GM12878 (cell line): ENCODE measurements at regions not wholly inside any gene's neighbourhood (a gene's known extent, or its start where the extent isn't known, plus 50 kb on each side); places are given as distances from the start of the nearest gene placed in this dataset.

Source experiments
- ATAC-seq: fragments of 200-7000 bp; cut with Tn5 transposase; 3 replicates; pipeline ENCODE4 v1.9.1; 2020; ENCODE audit warnings: mild to moderate bottlenecking, moderate library complexity
- BruUV-seq: library from RNA; stranded (reverse); fragments of 400-500 nt; replicated peaks from 2 replicates; lab custom pipeline; 2021; lab: Mats Ljungman, UMichigan
- CTCF ChIA-PET: fragments of 300-600 bp; sonication (Branson Sonifier 250); formaldehyde crosslinking; extraction: SDS; loops from one replicate; lab custom pipeline; 2021; ENCODE audit warnings: inconsistent platforms; lab: Yijun Ruan, JAX
- POLR2A ChIA-PET: fragments of 350-600 bp; formaldehyde crosslinking; extraction: SDS; loops from one replicate; lab custom pipeline; 2021; ENCODE audit warnings: inconsistent platforms; lab: Charles Lee
- RAD21 ChIA-PET: fragments of 300-600 bp; sonication (Branson Sonifier 250); formaldehyde crosslinking; loops from one replicate; lab custom pipeline; 2023; ENCODE audit warnings: antibody characterized with exemption; ENCODE audit not compliant: unreplicated experiment; lab: Charles Lee
- SMC1A ChIA-PET: fragments of 300-600 bp; sonication (Branson Sonifier 250); formaldehyde crosslinking; loops from one replicate; lab custom pipeline; 2023; ENCODE audit not compliant: unreplicated experiment, uncharacterized antibody; lab: Charles Lee
- DNase-seq: peaks from one replicate; pipeline ENCODE4 v3.0.0-alpha.2; 2011; ENCODE audit warnings: low read depth, low spot score
- FAIRE-seq: peaks from 3 replicates; lab custom pipeline; 2011; peaks lifted over from hg19 to GRCh38; lab: Jason Lieb, UNC
- H2AFZ ChIP-seq: 2 replicates; pipeline ENCODE4 v1.6.0; 2011; ENCODE audit warnings: low read depth, low read length, control low read depth; ENCODE audit not compliant: control insufficient read depth
- H3K27ac ChIP-seq: 2 replicates; pipeline ENCODE4 v1.5.1; 2011; ENCODE audit warnings: control low read depth; ENCODE audit not compliant: control insufficient read depth, insufficient read depth
- H3K27me3 ChIP-seq, 2 experiments: replicated peaks in 1 of 2; 2 replicates each; pipeline versions ENCODE4 v1.6.0 to v1.6.1; 2011; ENCODE audit warnings: low read length in 1 of 2; ENCODE audit not compliant: control insufficient read depth in 2 of 2, insufficient read depth in 2 of 2
- H3K36me3 ChIP-seq, 2 experiments: 2 replicates each; pipeline ENCODE4 v1.5.1; 2011; ENCODE audit warnings: low read length in 1 of 2; ENCODE audit not compliant: control insufficient read depth in 2 of 2, insufficient read depth in 2 of 2
- H3K4me1 ChIP-seq: 2 replicates; pipeline ENCODE4 v1.6.1; 2011; ENCODE audit warnings: mild to moderate bottlenecking, low read length, moderate library complexity, mixed read lengths; ENCODE audit not compliant: control insufficient read depth, insufficient read depth
- H3K4me2 ChIP-seq: 2 replicates; pipeline ENCODE4 v1.6.0; 2011; ENCODE audit warnings: control low read depth; ENCODE audit not compliant: control insufficient read depth, insufficient read depth
- H3K4me3 ChIP-seq: fragments of 200-600 bp; sonication (generic); 2 replicates; pipeline ENCODE4 v1.5.1; 2016
- H3K79me2 ChIP-seq: 2 replicates; pipeline ENCODE4 v1.6.0; 2011; ENCODE audit warnings: low read length; ENCODE audit not compliant: control insufficient read depth, insufficient read depth
- H3K9ac ChIP-seq: 2 replicates; pipeline ENCODE4 v1.8.0; 2011; ENCODE audit warnings: low read length, control low read depth, mixed read lengths; ENCODE audit not compliant: control insufficient read depth, insufficient read depth
- H3K9me3 ChIP-seq: replicated peaks from 3 replicates; pipeline ENCODE4 v1.5.1; 2011; ENCODE audit warnings: mild to moderate bottlenecking, low read length; ENCODE audit not compliant: control insufficient read depth, insufficient read depth
- H4K20me1 ChIP-seq: 2 replicates; pipeline ENCODE4 v1.6.0; 2011; ENCODE audit not compliant: control insufficient read depth, insufficient read depth
- ATF3 ChIP-seq: IDR thresholded peaks from 2 replicates; pipeline ENCODE4 v1.6.1; 2011; ENCODE audit warnings: low read depth, mild to moderate bottlenecking, low read length, moderate library complexity, borderline replicate concordance; ENCODE audit errors: extremely low read depth
- BHLHE40 ChIP-seq, 2 experiments: fragments of 450-650 bp in 1 of 2; IDR thresholded peaks; 2 replicates each; pipeline ENCODE4 v1.6.1; 2011 to 2017; ENCODE audit warnings: low read depth in 2 of 2, borderline replicate concordance in 1 of 2, improper control_type of control experiment in 1 of 2, low read length in 1 of 2, mild to moderate bottlenecking in 1 of 2
- CEBPB ChIP-seq, 2 experiments: fragments of 150-350 bp in 1 of 2; IDR thresholded peaks; 2 replicates each; pipeline ENCODE4 v1.6.1; 2012 to 2014; ENCODE audit warnings: low read depth in 2 of 2, low read length in 2 of 2, borderline replicate concordance in 1 of 2, inconsistent platforms in 1 of 2
- ESRRA ChIP-seq: IDR thresholded peaks from 2 replicates; pipeline ENCODE4 v1.6.1; 2012; ENCODE audit warnings: mild to moderate bottlenecking, low read length, improper control_type of control experiment
- FOXK2 ChIP-seq: fragments of 450-650 bp; IDR thresholded peaks from 2 replicates; pipeline ENCODE4 v1.6.1; 2017; ENCODE audit warnings: mild to moderate bottlenecking, moderate library complexity
- HDAC2 ChIP-seq: fragments of 200-600 bp; sonication (generic); IDR thresholded peaks from 2 replicates; pipeline ENCODE4 v1.6.1; 2017
- KDM1A ChIP-seq: fragments of 200-600 bp; sonication (generic); IDR thresholded peaks from 2 replicates; pipeline ENCODE4 v1.6.1; 2016; ENCODE audit warnings: borderline replicate concordance
- MAX ChIP-seq: IDR thresholded peaks from 2 replicates; pipeline ENCODE4 v1.6.1; 2012; ENCODE audit warnings: low read depth, low read length, improper control_type of control experiment
- MTA3 ChIP-seq: IDR thresholded peaks from 2 replicates; pipeline ENCODE4 v1.6.1; 2012; ENCODE audit warnings: low read length, inconsistent platforms, borderline replicate concordance
- RFX5 ChIP-seq: IDR thresholded peaks from 2 replicates; pipeline ENCODE4 v1.6.1; 2011; ENCODE audit warnings: low read depth, low read length, improper control_type of control experiment
- SP1 ChIP-seq: IDR thresholded peaks from one replicate; pipeline ENCODE4 v1.6.1; 2011; ENCODE audit warnings: low read depth, low read length
- SRF ChIP-seq, 2 experiments: IDR thresholded peaks; 2 replicates each; pipeline ENCODE4 v1.6.1; 2011; ENCODE audit warnings: low read depth in 2 of 2, low read length in 2 of 2, mild to moderate bottlenecking in 1 of 2, moderate library complexity in 1 of 2
- USF2 ChIP-seq: IDR thresholded peaks from 2 replicates; pipeline ENCODE4 v1.6.1; 2011; ENCODE audit warnings: low read depth, low read length, improper control_type of control experiment, borderline replicate concordance
- ZBED1 ChIP-seq: IDR thresholded peaks from 2 replicates; pipeline ENCODE4 v1.6.1; 2016; ENCODE audit warnings: borderline replicate concordance
- ZNF207 ChIP-seq: fragments of 450-650 bp; IDR thresholded peaks from 2 replicates; pipeline ENCODE4 v1.6.1; 2014; ENCODE audit warnings: antibody characterized with exemption, mild to moderate bottlenecking, borderline replicate concordance
- WGBS: methylation state at CpG from one replicate; pipeline ENCODE4 v1.1.6; 2016; ENCODE audit warnings: low lambda C conversion rate; ENCODE audit not compliant: insufficient replicate concordance, insufficient coverage; ENCODE audit errors: missing lambda C conversion rate; 5-methylcytosine and 5-hydroxymethylcytosine counted together
- in situ Hi-C: fragments of 300-500 bp; cut with MboI; formaldehyde crosslinking; loops from 9 replicates; pipeline ENCODE4 v1.14.3; 2018; ENCODE audit warnings: mixed read lengths
- intact Hi-C: fragments of 100-400 bp; cut with micrococcal nuclease; formaldehyde crosslinking; loops from one replicate; pipeline ENCODE4 v1.14.2; 2022; ENCODE audit not compliant: unreplicated experiment
- TF ChIP-seq, protein P1 (sequence below): fragments of 450-650 bp; IDR thresholded peaks from 2 replicates; pipeline ENCODE4 v1.6.1; 2017; ENCODE audit warnings: mild to moderate bottlenecking
- TF ChIP-seq, protein P2 (sequence below): fragments of 450-650 bp; IDR thresholded peaks from 2 replicates; pipeline ENCODE4 v1.6.1; 2016; ENCODE audit warnings: mild to moderate bottlenecking

DNA sequence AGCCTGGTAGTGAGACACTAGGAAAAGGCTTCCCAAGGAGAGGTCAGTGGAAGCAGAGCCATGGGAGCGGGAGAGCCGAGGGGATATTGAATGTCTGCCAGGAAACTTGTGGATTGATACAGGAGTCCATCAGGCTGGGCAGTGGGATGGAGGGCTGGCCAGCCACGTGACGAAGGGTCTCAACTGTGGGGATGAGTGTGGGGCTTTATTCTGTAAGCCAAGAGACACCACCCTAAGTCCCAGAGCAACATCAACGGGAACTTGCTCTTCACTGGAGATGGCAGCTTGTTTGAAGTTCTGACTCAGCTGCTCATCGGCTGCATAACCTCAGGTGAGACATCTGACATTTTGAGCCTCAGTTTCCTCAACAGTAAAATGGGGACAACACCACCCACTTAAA lies 197.8 kb downstream of the VRK1 start:
- intact Hi-C loops (no loop called here), in situ Hi-C loops (no loop called here)
- no peaks in the 10 kb centered on the region for H4K20me1 ChIP-seq
- ChIA-PET SMC1A (no interaction called here), CTCF (no interaction called here), RAD21 (no interaction called here)
- FAIRE-seq (no peak), ATAC-seq (no peak), DNase-seq (no peak)
- H3K4me3 ChIP-seq: no peak overlapping the region
- no peak overlapping the region for H3K27ac ChIP-seq
- no TSS peak for BruUV-seq
- no peak overlapping the region for H3K9ac ChIP-seq
- no peak overlapping the region for H2AFZ ChIP-seq
- no peaks in the 10 kb centered on the region for H3K27me3 ChIP-seq
- TF ChIP-seq BHLHE40 (IDR thresholded peaks at IDR 0.05; ENCODE audit: borderline replicate concordance in 1 of 2, low read depth in 2 of 2, low read length in 1 of 2): no peak
- TF ChIP-seq RFX5: no peak
- no peak for TF ChIP-seq FOXK2
- TF ChIP-seq ZBED1: no peak
- TF ChIP-seq MTA3: no peak
- TF ChIP-seq, protein P1, sequence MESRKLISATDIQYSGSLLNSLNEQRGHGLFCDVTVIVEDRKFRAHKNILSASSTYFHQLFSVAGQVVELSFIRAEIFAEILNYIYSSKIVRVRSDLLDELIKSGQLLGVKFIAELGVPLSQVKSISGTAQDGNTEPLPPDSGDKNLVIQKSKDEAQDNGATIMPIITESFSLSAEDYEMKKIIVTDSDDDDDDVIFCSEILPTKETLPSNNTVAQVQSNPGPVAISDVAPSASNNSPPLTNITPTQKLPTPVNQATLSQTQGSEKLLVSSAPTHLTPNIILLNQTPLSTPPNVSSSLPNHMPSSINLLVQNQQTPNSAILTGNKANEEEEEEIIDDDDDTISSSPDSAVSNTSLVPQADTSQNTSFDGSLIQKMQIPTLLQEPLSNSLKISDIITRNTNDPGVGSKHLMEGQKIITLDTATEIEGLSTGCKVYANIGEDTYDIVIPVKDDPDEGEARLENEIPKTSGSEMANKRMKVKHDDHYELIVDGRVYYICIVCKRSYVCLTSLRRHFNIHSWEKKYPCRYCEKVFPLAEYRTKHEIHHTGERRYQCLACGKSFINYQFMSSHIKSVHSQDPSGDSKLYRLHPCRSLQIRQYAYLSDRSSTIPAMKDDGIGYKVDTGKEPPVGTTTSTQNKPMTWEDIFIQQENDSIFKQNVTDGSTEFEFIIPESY: no peak
- no peak for TF ChIP-seq SP1
- no peak for TF ChIP-seq KDM1A
- TF ChIP-seq CEBPB (IDR thresholded peaks at IDR 0.05; ENCODE audit: borderline replicate concordance in 1 of 2, low read depth in 2 of 2, low read length in 2 of 2): no peak
- no peak for TF ChIP-seq ESRRA
- TF ChIP-seq SRF (IDR thresholded peaks at IDR 0.05; ENCODE audit: low read depth in 2 of 2, low read length in 2 of 2): no peak
- no peak for TF ChIP-seq HDAC2
- TF ChIP-seq MAX: no peak
- TF ChIP-seq, protein P2, sequence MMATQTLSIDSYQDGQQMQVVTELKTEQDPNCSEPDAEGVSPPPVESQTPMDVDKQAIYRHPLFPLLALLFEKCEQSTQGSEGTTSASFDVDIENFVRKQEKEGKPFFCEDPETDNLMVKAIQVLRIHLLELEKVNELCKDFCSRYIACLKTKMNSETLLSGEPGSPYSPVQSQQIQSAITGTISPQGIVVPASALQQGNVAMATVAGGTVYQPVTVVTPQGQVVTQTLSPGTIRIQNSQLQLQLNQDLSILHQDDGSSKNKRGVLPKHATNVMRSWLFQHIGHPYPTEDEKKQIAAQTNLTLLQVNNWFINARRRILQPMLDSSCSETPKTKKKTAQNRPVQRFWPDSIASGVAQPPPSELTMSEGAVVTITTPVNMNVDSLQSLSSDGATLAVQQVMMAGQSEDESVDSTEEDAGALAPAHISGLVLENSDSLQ: no peak
- TF ChIP-seq ATF3: no peak
- no peak for TF ChIP-seq USF2
- TF ChIP-seq ZNF207: no peak
- TF ChIP-seq, all 136 proteins: peak for 0
- no peaks in the 10 kb centered on the region for H3K79me2 ChIP-seq
- H3K36me3 ChIP-seq: no peaks in the 10 kb centered on the region
- POLR2A ChIA-PET: no interaction called here
- H3K4me1 ChIP-seq: no peaks in the 10 kb centered on the region
- WGBS: 25% methylated on average over 6 of the region's 6 CpGs
- no peak overlapping the region for H3K4me2 ChIP-seq
- H3K9me3 ChIP-seq: no peaks in the 10 kb centered on the region; the same call in 2 of the 3 replicates
